GM12891 (cell line): ENCODE measurements at regions not wholly inside any gene's neighbourhood (a gene's known extent, or its start where the extent isn't known, plus 50 kb on each side); places are given as distances from the start of the nearest gene placed in this dataset.

Source experiments
- POLR2A ChIP-seq: IDR thresholded peaks from 2 replicates; pipeline ENCODE4 v1.6.1; 2011; ENCODE audit warnings: low read depth, low read length, control low read depth
- POLR2AphosphoS5 ChIP-seq: IDR thresholded peaks from 2 replicates; pipeline ENCODE4 v1.6.1; 2011; ENCODE audit warnings: low read depth, low read length, control low read depth

- TF ChIP-seq POLR2AphosphoS5 (no peak), POLR2A (no peak)
Measured at GRCh38 chr1:95631695-95632094, 397.7 kb downstream of the RWDD3 start.
